ENCODE measurements at regions not wholly inside any gene's neighbourhood (a gene's known extent, or its start where the extent isn't known, plus 50 kb on each side); places are given as distances from the start of the nearest gene placed in this dataset.

GRCh38 chr2:14867853-14868252 lies 235.3 kb downstream of the LRATD1 start:
- TF ChIP-seq RFX5 (IDR thresholded peaks at IDR 0.05; ENCODE audit: low read depth, low read length) (no peak), CTCF (IDR thresholded peaks at IDR 0.05 in 2 of 3, conservative IDR thresholded peaks at IDR 0.05 in 1 of 3; ENCODE audit: control insufficient read depth in 2 of 3, extremely low read depth in 1 of 3, insufficient read depth in 1 of 3, low read depth in 3 of 3, low read length in 3 of 3) (no peak), USF2 (IDR thresholded peaks at IDR 0.05; ENCODE audit: borderline replicate concordance, low read depth, low read length) (no peak), BMI1 (IDR thresholded peaks at IDR 0.05; ENCODE audit: borderline replicate concordance) (no peak), USF1 (IDR thresholded peaks at IDR 0.05; ENCODE audit: borderline replicate concordance, extremely low read length, insufficient read depth, low read depth, low read length) (no peak), SIN3A (IDR thresholded peaks at IDR 0.05; ENCODE audit: low read depth, low read length) (no peak), HDAC2 (IDR thresholded peaks at IDR 0.05) (no peak), IKZF1 (conservative IDR thresholded peaks at IDR 0.05) (no peak), STAT3 (IDR thresholded peaks at IDR 0.05; ENCODE audit: low read depth, low read length) (no peak), CHD4 (IDR thresholded peaks at IDR 0.05) (no peak)
- TF ChIP-seq, protein P1, sequence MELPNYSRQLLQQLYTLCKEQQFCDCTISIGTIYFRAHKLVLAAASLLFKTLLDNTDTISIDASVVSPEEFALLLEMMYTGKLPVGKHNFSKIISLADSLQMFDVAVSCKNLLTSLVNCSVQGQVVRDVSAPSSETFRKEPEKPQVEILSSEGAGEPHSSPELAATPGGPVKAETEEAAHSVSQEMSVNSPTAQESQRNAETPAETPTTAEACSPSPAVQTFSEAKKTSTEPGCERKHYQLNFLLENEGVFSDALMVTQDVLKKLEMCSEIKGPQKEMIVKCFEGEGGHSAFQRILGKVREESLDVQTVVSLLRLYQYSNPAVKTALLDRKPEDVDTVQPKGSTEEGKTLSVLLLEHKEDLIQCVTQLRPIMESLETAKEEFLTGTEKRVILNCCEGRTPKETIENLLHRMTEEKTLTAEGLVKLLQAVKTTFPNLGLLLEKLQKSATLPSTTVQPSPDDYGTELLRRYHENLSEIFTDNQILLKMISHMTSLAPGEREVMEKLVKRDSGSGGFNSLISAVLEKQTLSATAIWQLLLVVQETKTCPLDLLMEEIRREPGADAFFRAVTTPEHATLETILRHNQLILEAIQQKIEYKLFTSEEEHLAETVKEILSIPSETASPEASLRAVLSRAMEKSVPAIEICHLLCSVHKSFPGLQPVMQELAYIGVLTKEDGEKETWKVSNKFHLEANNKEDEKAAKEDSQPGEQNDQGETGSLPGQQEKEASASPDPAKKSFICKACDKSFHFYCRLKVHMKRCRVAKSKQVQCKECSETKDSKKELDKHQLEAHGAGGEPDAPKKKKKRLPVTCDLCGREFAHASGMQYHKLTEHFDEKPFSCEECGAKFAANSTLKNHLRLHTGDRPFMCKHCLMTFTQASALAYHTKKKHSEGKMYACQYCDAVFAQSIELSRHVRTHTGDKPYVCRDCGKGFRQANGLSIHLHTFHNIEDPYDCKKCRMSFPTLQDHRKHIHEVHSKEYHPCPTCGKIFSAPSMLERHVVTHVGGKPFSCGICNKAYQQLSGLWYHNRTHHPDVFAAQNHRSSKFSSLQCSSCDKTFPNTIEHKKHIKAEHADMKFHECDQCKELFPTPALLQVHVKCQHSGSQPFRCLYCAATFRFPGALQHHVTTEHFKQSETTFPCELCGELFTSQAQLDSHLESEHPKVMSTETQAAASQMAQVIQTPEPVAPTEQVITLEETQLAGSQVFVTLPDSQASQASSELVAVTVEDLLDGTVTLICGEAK (IDR thresholded peaks at IDR 0.05; ENCODE audit: borderline replicate concordance): no peak
- TF ChIP-seq, protein P2, sequence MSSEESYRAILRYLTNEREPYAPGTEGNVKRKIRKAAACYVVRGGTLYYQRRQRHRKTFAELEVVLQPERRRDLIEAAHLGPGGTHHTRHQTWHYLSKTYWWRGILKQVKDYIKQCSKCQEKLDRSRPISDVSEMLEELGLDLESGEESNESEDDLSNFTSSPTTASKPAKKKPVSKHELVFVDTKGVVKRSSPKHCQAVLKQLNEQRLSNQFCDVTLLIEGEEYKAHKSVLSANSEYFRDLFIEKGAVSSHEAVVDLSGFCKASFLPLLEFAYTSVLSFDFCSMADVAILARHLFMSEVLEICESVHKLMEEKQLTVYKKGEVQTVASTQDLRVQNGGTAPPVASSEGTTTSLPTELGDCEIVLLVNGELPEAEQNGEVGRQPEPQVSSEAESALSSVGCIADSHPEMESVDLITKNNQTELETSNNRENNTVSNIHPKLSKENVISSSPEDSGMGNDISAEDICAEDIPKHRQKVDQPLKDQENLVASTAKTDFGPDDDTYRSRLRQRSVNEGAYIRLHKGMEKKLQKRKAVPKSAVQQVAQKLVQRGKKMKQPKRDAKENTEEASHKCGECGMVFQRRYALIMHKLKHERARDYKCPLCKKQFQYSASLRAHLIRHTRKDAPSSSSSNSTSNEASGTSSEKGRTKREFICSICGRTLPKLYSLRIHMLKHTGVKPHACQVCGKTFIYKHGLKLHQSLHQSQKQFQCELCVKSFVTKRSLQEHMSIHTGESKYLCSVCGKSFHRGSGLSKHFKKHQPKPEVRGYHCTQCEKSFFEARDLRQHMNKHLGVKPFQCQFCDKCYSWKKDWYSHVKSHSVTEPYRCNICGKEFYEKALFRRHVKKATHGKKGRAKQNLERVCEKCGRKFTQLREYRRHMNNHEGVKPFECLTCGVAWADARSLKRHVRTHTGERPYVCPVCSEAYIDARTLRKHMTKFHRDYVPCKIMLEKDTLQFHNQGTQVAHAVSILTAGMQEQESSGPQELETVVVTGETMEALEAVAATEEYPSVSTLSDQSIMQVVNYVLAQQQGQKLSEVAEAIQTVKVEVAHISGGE (CRISPR knock-in tag; IDR thresholded peaks at IDR 0.05): no peak

Measured in GM12878 (cell line).